Kasumi-1 (cell line): ENCODE measurements at regions not wholly inside any gene's neighbourhood (a gene's known extent, or its start where the extent isn't known, plus 50 kb on each side); places are given as distances from the start of the nearest gene placed in this dataset.

ENCODE experiments used
- DNase-seq, 2 experiments: peaks; one replicate each; lab custom pipeline; 2025; lab: John Stamatoyannopoulos, UW

- no peak for DNase-seq
Observed at GRCh38 chr6:82818727-82819126, 246.9 kb downstream of the UBE3D start.

DNA sequence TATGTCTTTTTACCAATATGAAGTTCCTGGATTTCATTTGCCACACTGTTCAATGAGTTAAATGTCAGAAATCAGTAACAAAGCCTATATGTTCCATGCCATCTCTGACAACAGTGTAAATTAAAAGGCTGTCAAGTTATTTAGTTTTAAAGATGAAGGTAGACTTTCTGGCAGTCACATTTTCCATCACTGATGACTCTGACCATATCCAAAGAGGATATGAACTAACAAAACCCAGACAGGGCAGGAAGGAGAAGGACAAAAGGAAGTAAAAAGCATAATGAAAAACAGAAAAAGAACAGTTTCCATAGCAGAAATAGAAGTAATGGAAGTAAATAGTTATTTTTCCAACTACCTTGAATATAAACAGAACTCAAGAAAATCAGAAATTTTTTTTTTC lies 242.3 kb downstream of the UBE3D start:
- no peak for DNase-seq

DNA sequence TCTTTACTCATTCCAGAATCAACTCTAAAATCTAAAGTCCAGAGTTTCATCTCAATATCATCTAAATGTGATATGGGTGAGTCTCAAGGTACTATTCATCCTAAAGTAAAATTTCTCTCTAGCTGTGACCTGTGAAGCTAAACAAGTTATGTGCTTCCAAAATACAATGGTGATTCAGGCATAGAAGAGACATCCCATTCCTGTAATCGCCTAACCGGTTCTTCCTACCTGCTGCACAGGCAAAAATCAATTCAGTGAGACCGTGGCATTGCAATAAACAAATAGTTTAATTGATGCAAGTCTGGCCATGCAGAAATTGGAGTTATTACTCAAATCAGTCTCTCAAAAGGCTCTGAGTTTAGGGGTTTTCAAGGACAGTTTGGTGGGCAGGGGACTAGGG lies 232.8 kb downstream of the UBE3D start:
- no peak for DNase-seq

DNA sequence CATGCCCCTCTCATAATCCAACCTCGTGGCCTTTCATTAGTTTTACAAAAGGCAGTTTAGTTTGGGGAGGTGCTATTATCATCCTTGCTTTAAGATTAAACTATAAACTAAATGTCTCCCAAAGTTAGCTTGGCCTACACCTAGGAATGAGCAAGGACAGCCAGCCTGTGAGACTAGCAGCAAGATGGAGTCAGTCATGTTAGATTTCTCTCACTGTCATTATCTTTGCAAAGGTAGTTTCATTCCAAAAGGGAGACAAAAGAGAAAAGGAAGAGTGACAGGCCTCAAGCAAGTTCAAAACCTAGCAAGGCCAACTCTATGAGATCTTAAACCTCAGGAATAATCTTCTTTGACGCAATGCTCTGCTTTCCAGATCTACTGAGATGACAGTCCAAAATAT lies 232.2 kb downstream of the UBE3D start:
- no peak for DNase-seq

- no peak for DNase-seq
Observed at GRCh38 chr6:82836022-82836575, 229.5 kb downstream of the UBE3D start.

GRCh38 chr6:82840571-82840970 lies 225.1 kb downstream of the UBE3D start:
- no peak for DNase-seq

GRCh38 chr6:82841309-82841708 lies 224.3 kb downstream of the UBE3D start:
- DNase-seq: no peak
